Activated B cell treated with CpG ODN at 0.5 μM for 24 hours (primary cell): ENCODE measurements at regions not wholly inside any gene's neighbourhood (a gene's known extent, or its start where the extent isn't known, plus 50 kb on each side); places are given as distances from the start of the nearest gene placed in this dataset.

Experiments used
- ATAC-seq: fragments of 200-7000 bp; cut with Tn5 transposase; one replicate; pipeline ENCODE4 v1.10.0; 2021; ENCODE audit warnings: low read depth, mild to moderate bottlenecking, moderate library complexity
- CTCF ChIA-PET: fragments of 350-600 bp; sonication (Branson Sonifier 250); formaldehyde crosslinking; loops from one replicate; lab custom pipeline; 2021; ENCODE audit warnings: antibody characterized with exemption; lab: Charles Lee
- POLR2A ChIA-PET: fragments of 350-600 bp; sonication (Branson Sonifier 250); formaldehyde crosslinking; loops from one replicate; lab custom pipeline; 2021; ENCODE audit warnings: antibody characterized with exemption; lab: Charles Lee
- DNase-seq: peaks from one replicate; pipeline ENCODE4 v3.0.0; 2022
- H3K27ac Mint-ChIP-seq: one replicate; pipeline ENCODE4 v1.8.0; 2020; ENCODE audit warnings: mixed read lengths
- H3K27me3 Mint-ChIP-seq: one replicate; pipeline ENCODE4 v1.8.0; 2021; ENCODE audit warnings: mixed read lengths
- H3K36me3 Mint-ChIP-seq: one replicate; pipeline ENCODE4 v1.8.0; 2021; ENCODE audit warnings: low read depth, mixed read lengths
- H3K4me1 Mint-ChIP-seq: one replicate; pipeline ENCODE4 v1.8.0; 2021; ENCODE audit warnings: mixed read lengths
- H3K4me3 Mint-ChIP-seq: one replicate; pipeline ENCODE4 v1.8.0; 2020; ENCODE audit warnings: mild to moderate bottlenecking, mixed read lengths
- H3K9me3 Mint-ChIP-seq: one replicate; pipeline ENCODE4 v1.8.0; 2020; ENCODE audit warnings: mixed read lengths
- intact Hi-C: fragments of 100-400 bp; cut with micrococcal nuclease; formaldehyde crosslinking; loops from one replicate; pipeline ENCODE4 v1.15.1; 2024
- TF ChIP-seq, protein P1 (sequence below): fragments of 200-600 bp; IDR thresholded peaks from one replicate; pipeline ENCODE4 v1.8.0; 2022; ENCODE audit warnings: antibody characterized with exemption, mild to moderate bottlenecking

DNA sequence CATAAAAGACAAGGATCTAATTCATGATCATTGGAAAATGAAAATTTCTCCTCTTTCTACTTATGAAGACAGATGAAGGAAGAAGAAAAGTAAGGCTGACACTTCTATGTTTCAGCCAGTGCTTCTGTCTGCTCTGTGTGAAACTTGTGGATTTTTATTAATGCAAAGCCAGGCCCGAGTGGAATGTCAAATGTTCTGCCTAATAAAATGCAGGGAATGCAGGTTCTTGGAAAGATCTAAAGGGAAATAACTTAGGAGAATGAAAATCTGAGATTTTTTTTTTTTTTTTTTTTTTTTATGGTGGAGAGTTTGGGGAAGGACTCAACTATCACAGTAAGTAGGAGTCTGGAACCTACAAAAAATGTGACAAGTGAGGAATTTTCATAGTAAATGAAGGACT, 1732.3 kb upstream of the SLC10A2 start:
- no peaks in the 10 kb centered on the region for H3K4me1 Mint-ChIP-seq
- TF ChIP-seq, protein P1, sequence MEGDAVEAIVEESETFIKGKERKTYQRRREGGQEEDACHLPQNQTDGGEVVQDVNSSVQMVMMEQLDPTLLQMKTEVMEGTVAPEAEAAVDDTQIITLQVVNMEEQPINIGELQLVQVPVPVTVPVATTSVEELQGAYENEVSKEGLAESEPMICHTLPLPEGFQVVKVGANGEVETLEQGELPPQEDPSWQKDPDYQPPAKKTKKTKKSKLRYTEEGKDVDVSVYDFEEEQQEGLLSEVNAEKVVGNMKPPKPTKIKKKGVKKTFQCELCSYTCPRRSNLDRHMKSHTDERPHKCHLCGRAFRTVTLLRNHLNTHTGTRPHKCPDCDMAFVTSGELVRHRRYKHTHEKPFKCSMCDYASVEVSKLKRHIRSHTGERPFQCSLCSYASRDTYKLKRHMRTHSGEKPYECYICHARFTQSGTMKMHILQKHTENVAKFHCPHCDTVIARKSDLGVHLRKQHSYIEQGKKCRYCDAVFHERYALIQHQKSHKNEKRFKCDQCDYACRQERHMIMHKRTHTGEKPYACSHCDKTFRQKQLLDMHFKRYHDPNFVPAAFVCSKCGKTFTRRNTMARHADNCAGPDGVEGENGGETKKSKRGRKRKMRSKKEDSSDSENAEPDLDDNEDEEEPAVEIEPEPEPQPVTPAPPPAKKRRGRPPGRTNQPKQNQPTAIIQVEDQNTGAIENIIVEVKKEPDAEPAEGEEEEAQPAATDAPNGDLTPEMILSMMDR = no peak
- no peaks in the 10 kb centered on the region for H3K36me3 Mint-ChIP-seq
- no peaks in the 10 kb centered on the region for H3K9me3 Mint-ChIP-seq
- no peak overlapping the region for H3K4me3 Mint-ChIP-seq
- no peak for ATAC-seq
- DNase-seq = no peak
- CTCF ChIA-PET = no interaction called here
- no peak overlapping the region for H3K27ac Mint-ChIP-seq
- intact Hi-C loops = no loop called here
- POLR2A ChIA-PET = no interaction called here
- no peaks in the 10 kb centered on the region for H3K27me3 Mint-ChIP-seq

DNA sequence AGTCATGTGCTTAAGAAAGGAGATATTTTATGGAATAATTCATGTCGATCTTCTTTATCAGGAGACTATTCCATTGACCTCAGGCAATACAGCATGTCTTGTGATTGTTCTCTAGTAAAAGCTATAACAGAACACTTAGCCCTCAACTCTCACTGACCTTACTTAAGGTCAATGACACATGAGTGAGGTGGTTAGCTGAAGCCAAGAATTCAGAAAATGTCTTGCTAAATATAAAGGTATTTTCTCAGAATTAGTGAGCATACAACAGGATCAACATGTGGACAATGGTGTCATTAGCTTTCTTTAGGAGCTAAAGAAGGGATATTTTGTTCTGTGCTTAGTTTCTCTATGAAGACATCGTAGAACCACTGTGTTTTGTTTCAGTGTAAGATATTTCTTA, 1730.4 kb upstream of the SLC10A2 start:
- no peaks in the 10 kb centered on the region for H3K9me3 Mint-ChIP-seq
- TF ChIP-seq, protein P1 = no peak
- ChIA-PET CTCF (no interaction called here), POLR2A (no interaction called here)
- no peak for DNase-seq
- no peaks in the 10 kb centered on the region for H3K4me1 Mint-ChIP-seq
- intact Hi-C loops = no loop called here
- H3K4me3 Mint-ChIP-seq = no peak overlapping the region
- H3K36me3 Mint-ChIP-seq = no peaks in the 10 kb centered on the region
- no peak for ATAC-seq
- no peak overlapping the region for H3K27ac Mint-ChIP-seq
- no peaks in the 10 kb centered on the region for H3K27me3 Mint-ChIP-seq

- ChIA-PET POLR2A (no interaction called here), CTCF (no interaction called here)
- no peak for DNase-seq
- Mint-ChIP-seq H3K4me1 (no peaks in the 10 kb centered on the region), H3K9me3 (no peaks in the 10 kb centered on the region), H3K27ac (no peak overlapping the region), H3K27me3 (no peaks in the 10 kb centered on the region), H3K36me3 (no peaks in the 10 kb centered on the region), H3K4me3 (no peak overlapping the region)
- intact Hi-C loops = no loop called here
- no peak for ATAC-seq
- TF ChIP-seq, protein P1 = no peak
These were observed 1719.7 kb upstream of the SLC10A2 start for GRCh38 chr13:104785952-104786351.

GRCh38 chr13:104784891-104785290, 1718.7 kb upstream of the SLC10A2 start:
- Mint-ChIP-seq H3K36me3 (no peaks in the 10 kb centered on the region), H3K9me3 (no peaks in the 10 kb centered on the region), H3K27me3 (no peaks in the 10 kb centered on the region), H3K4me1 (no peaks in the 10 kb centered on the region), H3K4me3 (no peak overlapping the region), H3K27ac (no peak overlapping the region)
- no peak for DNase-seq
- ChIA-PET CTCF (no interaction called here), POLR2A (no interaction called here)
- intact Hi-C loops = no loop called here
- ATAC-seq = no peak
- TF ChIP-seq, protein P1 = no peak

- Mint-ChIP-seq H3K4me1 (no peaks in the 10 kb centered on the region), H3K9me3 (no peaks in the 10 kb centered on the region), H3K4me3 (no peak overlapping the region), H3K27ac (no peak overlapping the region), H3K27me3 (no peaks in the 10 kb centered on the region), H3K36me3 (no peaks in the 10 kb centered on the region)
- ChIA-PET CTCF (no interaction called here), POLR2A (no interaction called here)
- intact Hi-C loops = no loop called here
- TF ChIP-seq, protein P1 = no peak
- DNase-seq (no peak), ATAC-seq (no peak)
These were observed 1716.5 kb upstream of the SLC10A2 start for GRCh38 chr13:104782741-104783140.
